Left lung (tissue), 4 donors: ENCODE measurements at regions not wholly inside any gene's neighbourhood (a gene's known extent, or its start where the extent isn't known, plus 50 kb on each side); places are given as distances from the start of the nearest gene placed in this dataset.

Source experiments
- ATAC-seq: fragments of 200-7000 bp; cut with Tn5 transposase; one replicate; pipeline ENCODE4 v1.9.1; 2020; ENCODE audit warnings: moderate library complexity
- DNase-seq, 4 donors: peaks; one replicate each; pipeline ENCODE4 v3.0.0-alpha.2; 2013 to 2020
- H3K27ac ChIP-seq, 2 donors: fragments of 200-600 bp; sonication (generic) in 1 of 2; one replicate each; pipeline versions ENCODE4 v1.5.0 to v1.8.0; 2020 to 2021
- H3K27me3 ChIP-seq, 2 donors: fragments of 200-600 bp; sonication (generic) in 1 of 2; one replicate each; pipeline versions ENCODE4 v1.5.0 to v1.8.0; 2020 to 2021
- H3K36me3 ChIP-seq, 2 donors: fragments of 200-600 bp; sonication (generic) in 1 of 2; one replicate each; pipeline versions ENCODE4 v1.5.0 to v1.8.0; 2020 to 2021
- H3K4me1 ChIP-seq, 2 donors: fragments of 200-600 bp; one replicate each; pipeline ENCODE4 v1.8.0; 2021
- H3K4me3 ChIP-seq, 2 donors: fragments of 200-600 bp; sonication (generic) in 1 of 2; one replicate each; pipeline versions ENCODE4 v1.5.0 to v1.8.0; 2020 to 2021; ENCODE audit warnings: mild to moderate bottlenecking in 1 of 2
- H3K9me3 ChIP-seq, 2 donors: fragments of 200-600 bp; sonication (generic) in 1 of 2; one replicate each; pipeline versions ENCODE4 v1.5.0 to v1.8.0; 2020 to 2021
- intact Hi-C, 2 donors: fragments of 100-400 bp; cut with DNase I; formaldehyde crosslinking; loops; one replicate each; pipeline versions ENCODE4 v1.11.2 to v1.14.2; 2022
- TF ChIP-seq, protein P1 (sequence below), 2 donors: fragments of 200-600 bp; sonication (generic) in 1 of 2; IDR thresholded peaks; one replicate each; pipeline versions ENCODE4 v1.5.0 to v1.8.0; 2021; ENCODE audit warnings: antibody characterized with exemption in 2 of 2
- donor health status: DM: no; HTN: yes; CAD: no.
- donor health status: DM: no; HTN: no; CAD: no.

DNA sequence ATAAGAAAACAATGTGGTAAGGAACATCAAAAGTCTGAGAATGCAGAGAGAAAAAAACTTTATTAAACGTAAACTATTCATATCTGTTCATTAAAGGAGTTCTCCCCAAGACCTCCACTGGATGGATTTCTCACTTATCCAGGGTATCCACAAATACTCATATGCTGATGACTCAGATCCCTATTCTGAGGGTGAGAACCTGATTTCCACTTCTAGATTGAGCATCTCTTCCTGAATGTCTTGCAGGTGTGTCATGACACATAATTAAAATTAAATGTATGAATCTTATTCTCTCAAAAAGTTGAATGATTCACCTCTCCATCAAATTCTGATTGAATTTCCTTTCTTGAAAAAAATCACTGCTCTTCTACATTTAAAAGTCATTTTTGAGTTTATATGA, 199.9 kb downstream of the MFSD1 start:
- no peaks in the 10 kb centered on the region for H3K9me3 ChIP-seq
- DNase-seq, result no peak
- H3K4me3 ChIP-seq, result no peak overlapping the region
- no peaks in the 10 kb centered on the region for H3K27me3 ChIP-seq
- TF ChIP-seq, protein P1, sequence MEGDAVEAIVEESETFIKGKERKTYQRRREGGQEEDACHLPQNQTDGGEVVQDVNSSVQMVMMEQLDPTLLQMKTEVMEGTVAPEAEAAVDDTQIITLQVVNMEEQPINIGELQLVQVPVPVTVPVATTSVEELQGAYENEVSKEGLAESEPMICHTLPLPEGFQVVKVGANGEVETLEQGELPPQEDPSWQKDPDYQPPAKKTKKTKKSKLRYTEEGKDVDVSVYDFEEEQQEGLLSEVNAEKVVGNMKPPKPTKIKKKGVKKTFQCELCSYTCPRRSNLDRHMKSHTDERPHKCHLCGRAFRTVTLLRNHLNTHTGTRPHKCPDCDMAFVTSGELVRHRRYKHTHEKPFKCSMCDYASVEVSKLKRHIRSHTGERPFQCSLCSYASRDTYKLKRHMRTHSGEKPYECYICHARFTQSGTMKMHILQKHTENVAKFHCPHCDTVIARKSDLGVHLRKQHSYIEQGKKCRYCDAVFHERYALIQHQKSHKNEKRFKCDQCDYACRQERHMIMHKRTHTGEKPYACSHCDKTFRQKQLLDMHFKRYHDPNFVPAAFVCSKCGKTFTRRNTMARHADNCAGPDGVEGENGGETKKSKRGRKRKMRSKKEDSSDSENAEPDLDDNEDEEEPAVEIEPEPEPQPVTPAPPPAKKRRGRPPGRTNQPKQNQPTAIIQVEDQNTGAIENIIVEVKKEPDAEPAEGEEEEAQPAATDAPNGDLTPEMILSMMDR (IDR thresholded peaks at IDR 0.05), result no peak
- no peaks in the 10 kb centered on the region for H3K36me3 ChIP-seq
- H3K27ac ChIP-seq, result no peak overlapping the region
- ATAC-seq, result no peak
- intact Hi-C loops, result no loop called here
- no peaks in the 10 kb centered on the region for H3K4me1 ChIP-seq

DNA sequence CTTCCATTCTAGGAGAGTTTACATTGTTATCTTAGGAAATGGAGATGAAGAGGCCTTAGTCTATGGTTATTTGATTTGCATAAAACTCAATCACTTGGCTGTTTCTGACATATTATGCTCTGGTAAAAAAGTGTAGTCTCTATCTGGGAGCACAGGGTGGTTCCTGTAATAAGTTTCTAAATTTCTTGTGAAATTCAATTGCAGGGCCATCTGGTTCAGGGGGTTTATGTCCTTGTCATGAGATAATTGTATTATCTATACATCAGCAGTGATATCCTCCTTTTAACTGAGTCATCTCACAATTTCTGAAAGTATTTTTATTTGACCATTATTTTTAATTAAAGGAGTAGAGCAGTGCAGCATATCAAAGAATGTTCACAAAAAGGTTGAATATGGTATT, 203.3 kb downstream of the MFSD1 start:
- Histone ChIP-seq H3K36me3 (no peaks in the 10 kb centered on the region), H3K4me3 (no peak overlapping the region), H3K27ac (no peak overlapping the region), H3K4me1 (no peaks in the 10 kb centered on the region), H3K9me3 (no peaks in the 10 kb centered on the region), H3K27me3 (no peaks in the 10 kb centered on the region)
- TF ChIP-seq, protein P1 (IDR thresholded peaks at IDR 0.05), result no peak
- DNase-seq (no peak), ATAC-seq (no peak)
- intact Hi-C loops, result no loop called here

DNA sequence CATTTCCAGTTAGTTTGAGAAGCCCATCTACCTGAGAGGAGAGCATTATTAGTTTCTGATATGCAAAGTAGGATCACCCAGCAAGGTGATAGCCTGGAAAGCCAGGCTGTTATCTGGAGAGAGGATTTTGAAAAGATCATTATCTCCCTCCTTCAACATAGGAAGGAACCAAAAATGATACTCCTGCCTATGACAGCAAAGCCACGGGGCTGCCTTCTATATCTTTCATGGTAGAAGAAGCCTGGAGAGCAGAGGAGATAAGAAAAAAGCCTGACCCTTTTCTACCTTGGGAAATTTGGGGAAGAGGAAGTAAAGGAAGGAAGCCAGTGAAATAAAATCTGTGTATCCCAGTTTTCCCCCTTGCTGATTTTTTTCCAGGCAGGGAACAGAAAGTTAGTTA, 205.5 kb downstream of the MFSD1 start:
- ATAC-seq (no peak), DNase-seq (no peak)
- Histone ChIP-seq H3K36me3 (no peaks in the 10 kb centered on the region), H3K27ac (no peak overlapping the region), H3K4me1 (no peaks in the 10 kb centered on the region), H3K4me3 (no peak overlapping the region), H3K27me3 (no peaks in the 10 kb centered on the region), H3K9me3 (no peaks in the 10 kb centered on the region)
- intact Hi-C loops, result no loop called here
- TF ChIP-seq, protein P1 (IDR thresholded peaks at IDR 0.05), result no peak

DNA sequence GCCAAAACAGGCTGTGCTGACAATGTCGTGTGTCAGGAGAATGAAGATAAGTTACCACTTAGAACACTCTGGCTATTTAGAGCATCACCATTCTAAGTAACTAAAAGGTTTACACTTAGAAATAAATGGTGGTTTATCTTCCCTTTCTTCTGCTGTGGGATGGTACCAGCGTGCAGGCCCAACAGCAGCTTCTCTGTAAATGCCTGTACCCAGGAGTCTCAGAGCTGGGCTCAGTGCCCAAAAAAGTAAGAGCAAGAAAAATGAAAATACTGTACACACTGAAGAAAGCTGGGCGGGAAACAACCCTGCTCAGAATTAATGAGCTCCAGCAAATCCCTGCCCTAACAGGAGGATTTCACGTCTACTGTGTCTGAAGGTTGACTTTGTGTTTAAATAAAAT, 206.5 kb downstream of the MFSD1 start:
- Histone ChIP-seq H3K4me1 (no peaks in the 10 kb centered on the region), H3K27me3 (no peaks in the 10 kb centered on the region), H3K4me3 (no peak overlapping the region), H3K27ac (no peak overlapping the region), H3K9me3 (no peaks in the 10 kb centered on the region), H3K36me3 (no peaks in the 10 kb centered on the region)
- no peak for DNase-seq
- intact Hi-C loops, result no loop called here
- TF ChIP-seq, protein P1 (IDR thresholded peaks at IDR 0.05), result no peak
- no peak for ATAC-seq

DNA sequence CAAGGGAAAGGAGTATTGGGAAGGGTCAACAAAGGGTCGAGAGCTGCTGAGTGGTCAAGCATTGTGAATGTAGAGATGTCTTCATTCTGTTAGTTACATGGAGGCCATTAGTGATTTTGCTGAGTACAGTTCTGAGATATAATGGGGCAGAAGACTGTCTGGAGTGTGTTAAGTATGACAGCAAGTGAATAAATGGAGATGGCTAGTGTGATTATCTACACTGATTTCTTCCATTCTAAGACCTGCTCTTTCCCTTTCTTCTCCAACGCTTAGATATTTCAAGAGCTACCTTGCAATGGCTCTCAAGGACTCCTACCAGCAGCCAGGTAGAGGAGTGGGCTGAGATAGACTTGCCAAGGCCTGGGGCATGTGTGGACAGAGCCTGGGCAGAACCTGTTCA, 216.5 kb downstream of the MFSD1 start:
- no peak for ATAC-seq
- Histone ChIP-seq H3K4me3 (no peak overlapping the region), H3K4me1 (no peaks in the 10 kb centered on the region), H3K27me3 (no peaks in the 10 kb centered on the region), H3K36me3 (no peaks in the 10 kb centered on the region), H3K9me3 (peaks cover 3 to 24% of the 10 kb centered on the region in 2 donors), H3K27ac (no peak overlapping the region)
- no peak for DNase-seq
- intact Hi-C loops, result no loop called here
- TF ChIP-seq, protein P1 (IDR thresholded peaks at IDR 0.05), result no peak
